ENCODE measurements at regions not wholly inside any gene's neighbourhood (a gene's known extent, or its start where the extent isn't known, plus 50 kb on each side); places are given as distances from the start of the nearest gene placed in this dataset.

- no peak for TF ChIP-seq CTCF (IDR thresholded peaks at IDR 0.05)
- no peak overlapping the region for H3K4me3 ChIP-seq (ENCODE audit: low read depth in 1 of 2, low read length in 1 of 2)
- no peaks in the 10 kb centered on the region for H3K9me3 ChIP-seq
- peaks cover 0 to 8% of the 10 kb centered on the region in 2 experiments for H3K4me1 ChIP-seq (ENCODE audit: control insufficient read depth in 1 of 2, insufficient read depth in 1 of 2, low read depth in 1 of 2, low read length in 1 of 2)
- H3K27me3 ChIP-seq: no peaks in the 10 kb centered on the region
- no peaks in the 10 kb centered on the region for H3K36me3 ChIP-seq
- H3K27ac ChIP-seq: no peak overlapping the region
Measured at GRCh38 chr9:20228096-20228495, 394.2 kb downstream of the MLLT3 start.

- no peak for TF ChIP-seq CTCF (IDR thresholded peaks at IDR 0.05)
- no peaks in the 10 kb centered on the region for H3K36me3 ChIP-seq
- H3K4me3 ChIP-seq (ENCODE audit: low read depth in 1 of 2, low read length in 1 of 2): no peak overlapping the region
- peaks cover 0 to 8% of the 10 kb centered on the region in 2 experiments for H3K4me1 ChIP-seq (ENCODE audit: control insufficient read depth in 1 of 2, insufficient read depth in 1 of 2, low read depth in 1 of 2, low read length in 1 of 2)
- H3K27me3 ChIP-seq: no peaks in the 10 kb centered on the region
- H3K9me3 ChIP-seq: no peaks in the 10 kb centered on the region
- H3K27ac ChIP-seq: no peak overlapping the region
Measured at GRCh38 chr9:20227166-20227874, 395.0 kb downstream of the MLLT3 start.

- no peaks in the 10 kb centered on the region for H3K36me3 ChIP-seq
- H3K27ac ChIP-seq: no peak overlapping the region
- H3K4me1 ChIP-seq (ENCODE audit: control insufficient read depth in 1 of 2, insufficient read depth in 1 of 2, low read depth in 1 of 2, low read length in 1 of 2): peaks cover 0 to 8% of the 10 kb centered on the region in 2 experiments
- no peaks in the 10 kb centered on the region for H3K9me3 ChIP-seq
- no peak for TF ChIP-seq CTCF (IDR thresholded peaks at IDR 0.05)
- H3K4me3 ChIP-seq (ENCODE audit: low read depth in 1 of 2, low read length in 1 of 2): no peak overlapping the region
- no peaks in the 10 kb centered on the region for H3K27me3 ChIP-seq
Measured at GRCh38 chr9:20226345-20226744, 396.0 kb downstream of the MLLT3 start.

- no peak for TF ChIP-seq CTCF (IDR thresholded peaks at IDR 0.05)
Measured at GRCh38 chr9:20225826-20226225, 396.5 kb downstream of the MLLT3 start.

GRCh38 chr9:20224756-20225155 lies 397.5 kb downstream of the MLLT3 start:
- peaks cover 0 to 8% of the 10 kb centered on the region in 2 experiments for H3K4me1 ChIP-seq (ENCODE audit: control insufficient read depth in 1 of 2, insufficient read depth in 1 of 2, low read depth in 1 of 2, low read length in 1 of 2)
- H3K27ac ChIP-seq: no peak overlapping the region
- H3K9me3 ChIP-seq: no peaks in the 10 kb centered on the region
- no peaks in the 10 kb centered on the region for H3K27me3 ChIP-seq
- no peak overlapping the region for H3K4me3 ChIP-seq (ENCODE audit: low read depth in 1 of 2, low read length in 1 of 2)
- no peaks in the 10 kb centered on the region for H3K36me3 ChIP-seq
- TF ChIP-seq CTCF (IDR thresholded peaks at IDR 0.05): no peak

More at GRCh38 chr9:20225826-20226225, 396.5 kb downstream of the MLLT3 start:
- Histone ChIP-seq H3K27ac (no peak overlapping the region), H3K4me3 (ENCODE audit: low read depth in 1 of 2, low read length in 1 of 2) (no peak overlapping the region), H3K4me1 (ENCODE audit: control insufficient read depth in 1 of 2, insufficient read depth in 1 of 2, low read depth in 1 of 2, low read length in 1 of 2) (peaks cover 0 to 8% of the 10 kb centered on the region in 2 experiments), H3K27me3 (no peaks in the 10 kb centered on the region), H3K9me3 (no peaks in the 10 kb centered on the region), H3K36me3 (no peaks in the 10 kb centered on the region)
